ENCODE measurements at regions not wholly inside any gene's neighbourhood (a gene's known extent, or its start where the extent isn't known, plus 50 kb on each side); places are given as distances from the start of the nearest gene placed in this dataset.

GRCh38 chr4:43351970-43352806, 459.7 kb downstream of the GRXCR1 start:
- no peak for DNase-seq

- DNase-seq: no peak
Measured at GRCh38 chr4:43352859-43353258, 460.3 kb downstream of the GRXCR1 start.

- DNase-seq: no peak
Measured at GRCh38 chr4:43353552-43353951, 461.0 kb downstream of the GRXCR1 start.

- no peak for DNase-seq
Measured at GRCh38 chr4:43356786-43357185, 464.3 kb downstream of the GRXCR1 start.

- no peak for DNase-seq
Measured at GRCh38 chr4:43357252-43357974, 464.9 kb downstream of the GRXCR1 start.

GRCh38 chr4:43360296-43360695, 467.8 kb downstream of the GRXCR1 start:
- no peak for DNase-seq

GRCh38 chr4:43362875-43363636, 470.5 kb downstream of the GRXCR1 start:
- no peak for DNase-seq

- DNase-seq: no peak
Measured at GRCh38 chr4:43369036-43369594, 476.6 kb downstream of the GRXCR1 start.

- DNase-seq: no peak
Measured at GRCh38 chr4:43373201-43373600, 480.7 kb downstream of the GRXCR1 start.

GRCh38 chr4:43374216-43374751, 481.8 kb downstream of the GRXCR1 start:
- no peak for DNase-seq

GRCh38 chr4:43379016-43379415, 486.5 kb downstream of the GRXCR1 start:
- no peak for DNase-seq

- DNase-seq: no peak
Measured at GRCh38 chr4:43380093-43380492, 487.6 kb downstream of the GRXCR1 start.

GRCh38 chr4:43391069-43391468, 498.6 kb downstream of the GRXCR1 start:
- no peak for DNase-seq

- DNase-seq: no peak
Measured at GRCh38 chr4:43394976-43395375, 502.5 kb downstream of the GRXCR1 start.

- no peak for DNase-seq
Measured at GRCh38 chr4:43399726-43400125, 507.2 kb downstream of the GRXCR1 start.

GRCh38 chr4:43402393-43402792, 509.9 kb downstream of the GRXCR1 start:
- DNase-seq: no peak

GRCh38 chr4:43410636-43411035, 518.1 kb downstream of the GRXCR1 start:
- DNase-seq: no peak

GRCh38 chr4:43411226-43411625, 518.7 kb downstream of the GRXCR1 start:
- DNase-seq: no peak

- DNase-seq: no peak
Measured at GRCh38 chr4:43423276-43423675, 530.8 kb downstream of the GRXCR1 start.

- no peak for DNase-seq
Measured at GRCh38 chr4:43425206-43425605, 532.7 kb downstream of the GRXCR1 start.

- DNase-seq: no peak
Measured at GRCh38 chr4:43435291-43435690, 542.8 kb downstream of the GRXCR1 start.

GRCh38 chr4:43452948-43453347, 560.4 kb downstream of the GRXCR1 start:
- DNase-seq: no peak

- no peak for DNase-seq
Measured at GRCh38 chr4:43456383-43456782, 563.9 kb downstream of the GRXCR1 start.

Data from islet precursor cell (in vitro differentiated cells).